Activated CD4-positive, alpha-beta memory T cell treated with anti-CD3 and anti-CD28 coated beads for 36 hours (primary cell): ENCODE measurements at regions not wholly inside any gene's neighbourhood (a gene's known extent, or its start where the extent isn't known, plus 50 kb on each side); places are given as distances from the start of the nearest gene placed in this dataset.
"Not testable (repeated sequence)": the region's sequence is repeated elsewhere in the genome, so short reads cannot be mapped to it uniquely, and the experiment has no call there.

Experiments
- CTCF ChIA-PET: fragments of 350-600 bp; sonication (Branson Sonifier 250); formaldehyde crosslinking; loops from one replicate; lab custom pipeline; 2021; ENCODE audit warnings: antibody characterized with exemption, inconsistent platforms; lab: Charles Lee
- POLR2A ChIA-PET: fragments of 350-600 bp; sonication (Branson Sonifier 250); formaldehyde crosslinking; loops from one replicate; lab custom pipeline; 2021; ENCODE audit warnings: antibody characterized with exemption; lab: Charles Lee
- DNase-seq: peaks from one replicate; pipeline ENCODE4 v3.0.0-alpha.2; 2020
- H3K27ac Mint-ChIP-seq: one replicate; pipeline ENCODE4 v1.8.0; 2021; ENCODE audit warnings: mixed read lengths
- H3K27me3 Mint-ChIP-seq: one replicate; pipeline ENCODE4 v1.8.0; 2021; ENCODE audit warnings: mixed read lengths
- H3K36me3 Mint-ChIP-seq: one replicate; pipeline ENCODE4 v1.8.0; 2021; ENCODE audit warnings: mixed read lengths
- H3K4me1 Mint-ChIP-seq: one replicate; pipeline ENCODE4 v1.8.0; 2021; ENCODE audit warnings: low read depth, mixed read lengths
- H3K4me3 Mint-ChIP-seq: one replicate; pipeline ENCODE4 v1.8.0; 2021; ENCODE audit warnings: mild to moderate bottlenecking, mixed read lengths
- H3K9me3 Mint-ChIP-seq: one replicate; pipeline ENCODE4 v1.8.0; 2021; ENCODE audit warnings: mixed read lengths
- intact Hi-C: fragments of 100-400 bp; cut with micrococcal nuclease; formaldehyde crosslinking; loops from one replicate; pipeline ENCODE4 v1.15.1; 2023

GRCh38 chr9:24652181-24652580 lies 106.5 kb upstream of the IZUMO3 start:
- H3K4me3 Mint-ChIP-seq: no peak overlapping the region

GRCh38 chr9:24628809-24629208 lies 83.1 kb upstream of the IZUMO3 start:
- not testable (repeated sequence) for H3K27me3 Mint-ChIP-seq

More at GRCh38 chr9:24652181-24652580, 106.5 kb upstream of the IZUMO3 start:
- H3K27ac Mint-ChIP-seq: no peak overlapping the region
- ChIA-PET POLR2A (no interaction called here), CTCF (no interaction called here)
- DNase-seq: no peak
- H3K4me1 Mint-ChIP-seq: no peaks in the 10 kb centered on the region
- peaks cover 26% of the 10 kb centered on the region for H3K9me3 Mint-ChIP-seq
- H3K36me3 Mint-ChIP-seq: no peaks in the 10 kb centered on the region
- intact Hi-C loops: no loop called here
- no peaks in the 10 kb centered on the region for H3K27me3 Mint-ChIP-seq

GRCh38 chr9:24625097-24625496 lies 79.4 kb upstream of the IZUMO3 start:
- intact Hi-C loops: no loop called here

More at GRCh38 chr9:24628809-24629208, 83.1 kb upstream of the IZUMO3 start:
- H3K4me3 Mint-ChIP-seq, DNase-seq, CTCF ChIA-PET, H3K36me3 Mint-ChIP-seq, H3K27ac Mint-ChIP-seq, intact Hi-C loops, H3K4me1 Mint-ChIP-seq, POLR2A ChIA-PET: not testable (repeated sequence)
- peaks cover 24% of the 10 kb centered on the region for H3K9me3 Mint-ChIP-seq

GRCh38 chr9:24624481-24624880 lies 78.8 kb upstream of the IZUMO3 start:
- Mint-ChIP-seq H3K27me3 (no peaks in the 10 kb centered on the region), H3K9me3 (peaks cover 22% of the 10 kb centered on the region), H3K27ac (no peak overlapping the region), H3K36me3 (no peaks in the 10 kb centered on the region), H3K4me1 (no peaks in the 10 kb centered on the region), H3K4me3 (no peak overlapping the region)
- DNase-seq: no peak
- CTCF ChIA-PET: no interaction called here
- POLR2A ChIA-PET: no interaction called here
- intact Hi-C loops: no loop called here

More at GRCh38 chr9:24625097-24625496, 79.4 kb upstream of the IZUMO3 start:
- H3K36me3 Mint-ChIP-seq: no peaks in the 10 kb centered on the region
- no peak for DNase-seq
- no peak overlapping the region for H3K27ac Mint-ChIP-seq
- H3K27me3 Mint-ChIP-seq: no peaks in the 10 kb centered on the region
- no peaks in the 10 kb centered on the region for H3K4me1 Mint-ChIP-seq
- no peak overlapping the region for H3K4me3 Mint-ChIP-seq
- POLR2A ChIA-PET: no interaction called here
- CTCF ChIA-PET: no interaction called here
- H3K9me3 Mint-ChIP-seq: peaks cover 22% of the 10 kb centered on the region

GRCh38 chr9:24620741-24621140 lies 75.0 kb upstream of the IZUMO3 start:
- peaks cover 21% of the 10 kb centered on the region for H3K9me3 Mint-ChIP-seq
- POLR2A ChIA-PET: no interaction called here
- no peak for DNase-seq
- intact Hi-C loops: no loop called here
- no peaks in the 10 kb centered on the region for H3K4me1 Mint-ChIP-seq
- no peaks in the 10 kb centered on the region for H3K36me3 Mint-ChIP-seq
- CTCF ChIA-PET: no interaction called here
- no peak overlapping the region for H3K27ac Mint-ChIP-seq
- no peak overlapping the region for H3K4me3 Mint-ChIP-seq
- no peaks in the 10 kb centered on the region for H3K27me3 Mint-ChIP-seq

- Mint-ChIP-seq H3K9me3 (peaks cover 9% of the 10 kb centered on the region), H3K27ac (no peak overlapping the region), H3K27me3 (no peaks in the 10 kb centered on the region), H3K36me3 (no peaks in the 10 kb centered on the region), H3K4me3 (no peak overlapping the region), H3K4me1 (no peaks in the 10 kb centered on the region)
- ChIA-PET POLR2A (no interaction called here), CTCF (no interaction called here)
- DNase-seq: no peak
- intact Hi-C loops: no loop called here
Observed at GRCh38 chr9:24616863-24617262, 71.2 kb upstream of the IZUMO3 start.

- no peaks in the 10 kb centered on the region for H3K36me3 Mint-ChIP-seq
- POLR2A ChIA-PET: no interaction called here
- CTCF ChIA-PET: no interaction called here
- no peaks in the 10 kb centered on the region for H3K27me3 Mint-ChIP-seq
- intact Hi-C loops: no loop called here
- no peak overlapping the region for H3K4me3 Mint-ChIP-seq
- DNase-seq: no peak
- peaks cover 15% of the 10 kb centered on the region for H3K9me3 Mint-ChIP-seq
- H3K27ac Mint-ChIP-seq: no peak overlapping the region
- H3K4me1 Mint-ChIP-seq: no peaks in the 10 kb centered on the region
Observed at GRCh38 chr9:24614070-24614469, 68.4 kb upstream of the IZUMO3 start.

- Mint-ChIP-seq H3K4me1 (no peaks in the 10 kb centered on the region), H3K9me3 (peaks cover 17% of the 10 kb centered on the region), H3K27me3 (no peaks in the 10 kb centered on the region), H3K27ac (no peak overlapping the region), H3K4me3 (no peak overlapping the region), H3K36me3 (no peaks in the 10 kb centered on the region)
- intact Hi-C loops: no loop called here
- DNase-seq: no peak
- ChIA-PET POLR2A (no interaction called here), CTCF (interaction anchor here (0.5 to 0.6 kb wide), 2 partner anchors 57 to 331 kb away, joined by 3 to 4 read pairs; no protein-coding TSS in a partner anchor)
Observed at GRCh38 chr9:24608599-24608998, 62.9 kb upstream of the IZUMO3 start.

GRCh38 chr9:24602693-24603352 lies 57.1 kb upstream of the IZUMO3 start:
- intact Hi-C loops: no loop called here
- Mint-ChIP-seq H3K9me3 (peaks cover 21% of the 10 kb centered on the region), H3K27ac (no peak overlapping the region), H3K36me3 (no peaks in the 10 kb centered on the region), H3K27me3 (no peaks in the 10 kb centered on the region), H3K4me3 (no peak overlapping the region), H3K4me1 (no peaks in the 10 kb centered on the region)
- ChIA-PET CTCF (no interaction called here), POLR2A (no interaction called here)
- DNase-seq: no peak
